Transverse colon (tissue), 3 donors: ENCODE measurements at regions not wholly inside any gene's neighbourhood (a gene's known extent, or its start where the extent isn't known, plus 50 kb on each side); places are given as distances from the start of the nearest gene placed in this dataset.

Experiments
- CTCF ChIP-seq, 5 experiments: fragments of 200-600 bp in 3 of 5; fragments of 450-650 bp in 2 of 5; sonication (generic) in 3 of 5; IDR thresholded peaks; 1 replicate in 2 of 5; 2 replicates in 3 of 5; pipeline ENCODE4 v1.5.1; 2016 to 2017; ENCODE audit warnings: antibody characterized with exemption in 5 of 5, inconsistent platforms in 3 of 5, mild to moderate bottlenecking in 2 of 5, moderate library complexity in 1 of 5
- EP300 ChIP-seq: sonication (generic); formaldehyde crosslinking; IDR thresholded peaks from one replicate; pipeline ENCODE4 v1.6.1; 2017; ENCODE audit warnings: antibody characterized with exemption, low read depth

GRCh38 chr20:22805219-22805618 lies 220.8 kb upstream of the FOXA2 start:
- no peak for TF ChIP-seq CTCF (IDR thresholded peaks at IDR 0.05)
- no peak for TF ChIP-seq EP300
